ENCODE measurements at regions not wholly inside any gene's neighbourhood (a gene's known extent, or its start where the extent isn't known, plus 50 kb on each side); places are given as distances from the start of the nearest gene placed in this dataset.

DNA sequence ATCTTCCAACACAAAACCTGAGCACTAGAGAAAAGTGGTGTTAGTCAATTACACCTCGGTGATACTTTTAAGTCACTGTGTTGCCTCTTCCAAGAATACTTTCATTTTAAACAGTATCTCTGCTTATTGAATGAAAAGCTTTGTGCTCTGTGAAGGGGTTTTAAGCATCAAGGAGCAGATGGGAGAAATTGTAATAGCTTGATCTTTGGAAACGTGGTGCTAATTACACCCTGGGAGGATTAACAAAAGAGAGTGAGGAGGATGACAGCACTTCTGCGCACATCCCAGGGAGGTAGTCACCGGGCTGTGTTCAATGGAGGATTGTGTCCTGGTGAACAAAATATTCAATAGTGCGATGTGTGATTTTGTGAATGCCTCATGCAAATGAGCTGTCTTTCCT is 477.4 kb upstream of the ADAMTS16 start:
- TF ChIP-seq GATA2 (IDR thresholded peaks at IDR 0.05; ENCODE audit: low read depth, low read length) (no peak), GATA3 (IDR thresholded peaks at IDR 0.05; ENCODE audit: low read depth, low read length) (no peak)

DNA sequence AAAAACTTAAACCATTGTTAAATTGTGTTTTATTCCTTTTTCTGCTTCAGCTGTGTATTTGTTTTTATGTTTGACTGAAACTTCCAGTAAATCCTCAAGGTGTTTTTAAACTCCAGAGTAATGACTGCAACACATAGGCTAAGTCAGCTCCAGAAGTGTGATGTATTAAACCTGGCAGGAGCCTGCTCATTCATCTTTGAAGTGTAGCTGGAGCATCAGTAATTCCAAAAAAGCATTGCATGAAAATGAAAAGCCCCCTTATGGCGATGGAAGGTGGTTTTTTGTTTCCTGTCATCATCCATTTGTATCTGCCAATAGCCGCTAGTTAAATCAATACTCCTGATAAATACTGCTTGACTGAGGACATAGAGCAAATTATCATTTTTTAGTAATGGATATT is 474.2 kb upstream of the ADAMTS16 start:
- TF ChIP-seq GATA2 (IDR thresholded peaks at IDR 0.05; ENCODE audit: low read depth, low read length) (no peak), GATA3 (IDR thresholded peaks at IDR 0.05; ENCODE audit: low read depth, low read length) (no peak)

DNA sequence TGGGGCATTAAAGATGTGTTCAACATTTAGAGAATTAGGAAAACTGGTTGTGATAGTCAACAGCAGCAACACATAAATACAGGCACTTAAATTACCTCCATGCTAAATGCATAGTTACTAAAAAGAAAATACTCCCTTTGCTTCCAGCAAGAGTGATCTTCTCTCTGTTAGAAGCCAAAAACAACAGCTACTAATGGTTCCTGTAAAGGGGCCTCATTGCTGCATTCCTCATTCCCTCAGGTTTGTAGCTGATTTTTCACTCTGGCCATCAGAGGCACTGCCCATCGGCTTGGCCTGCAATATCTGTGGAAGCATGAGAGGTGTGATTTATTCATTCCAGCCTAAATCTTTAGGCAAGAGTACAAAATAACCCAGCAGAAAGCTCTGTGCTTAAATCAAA is 466.0 kb upstream of the ADAMTS16 start:
- TF ChIP-seq GATA3 (IDR thresholded peaks at IDR 0.05; ENCODE audit: low read depth, low read length) (no peak), GATA2 (IDR thresholded peaks at IDR 0.05; ENCODE audit: low read depth, low read length) (no peak)

DNA sequence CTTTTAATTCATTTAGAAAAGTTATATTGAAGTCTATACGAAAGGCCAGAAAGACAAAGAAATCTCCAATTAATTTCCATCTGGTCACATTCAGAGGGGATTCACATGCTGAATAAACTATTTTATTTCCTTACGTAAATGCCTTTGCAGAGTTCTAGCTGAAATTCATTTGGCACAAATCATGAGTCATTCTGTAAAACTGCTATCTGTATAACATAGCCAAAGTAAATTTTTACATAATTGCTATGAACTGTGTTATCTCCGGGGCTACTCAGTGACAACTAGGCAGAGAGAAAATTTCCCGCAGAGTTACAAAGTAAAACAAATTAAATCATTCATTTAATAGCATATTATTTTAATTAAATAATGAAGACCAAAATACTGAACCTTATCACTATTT is 463.2 kb upstream of the ADAMTS16 start:
- no peak for TF ChIP-seq GATA3 (IDR thresholded peaks at IDR 0.05; ENCODE audit: low read depth, low read length)
- TF ChIP-seq GATA2 (IDR thresholded peaks at IDR 0.05; ENCODE audit: low read depth, low read length) = no peak

DNA sequence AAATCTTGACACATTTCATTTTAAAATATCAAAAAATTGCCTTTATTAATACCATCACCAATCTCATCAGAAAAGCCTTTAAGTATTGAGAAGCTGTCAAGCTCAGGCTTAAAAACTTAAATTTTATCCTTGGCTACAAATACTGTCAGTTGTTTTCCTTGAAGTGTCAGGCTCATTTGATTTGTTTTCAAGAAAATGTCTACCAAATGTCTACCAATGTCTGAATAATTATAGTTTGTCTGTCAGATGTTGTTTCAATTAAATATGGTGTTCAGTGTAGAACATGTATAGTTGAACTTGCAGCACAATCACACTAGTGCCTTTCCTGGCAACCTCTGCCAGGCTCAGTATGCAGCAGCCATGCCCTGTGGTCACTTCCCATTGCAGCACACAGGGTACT is 455.2 kb upstream of the ADAMTS16 start:
- TF ChIP-seq GATA3 (IDR thresholded peaks at IDR 0.05; ENCODE audit: low read depth, low read length) = no peak
- no peak for TF ChIP-seq GATA2 (IDR thresholded peaks at IDR 0.05; ENCODE audit: low read depth, low read length)

DNA sequence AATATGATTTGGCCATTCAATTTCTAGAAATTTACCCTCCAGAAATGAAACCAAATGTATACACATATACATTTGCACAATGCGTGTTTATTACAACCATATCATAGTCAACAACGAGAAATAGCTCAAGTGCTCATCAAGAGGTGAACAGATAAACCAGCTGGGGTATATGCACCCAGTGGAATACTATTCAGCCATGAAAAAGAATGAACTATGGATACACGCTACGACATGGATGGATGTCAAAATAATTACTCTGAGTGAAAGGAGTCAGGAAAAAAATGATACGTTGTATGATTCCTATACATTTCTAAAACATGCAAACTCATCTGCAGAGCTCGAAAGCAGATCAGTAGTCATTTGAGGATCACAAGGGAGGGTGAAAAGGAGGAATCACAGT is 441.5 kb upstream of the ADAMTS16 start:
- TF ChIP-seq GATA2 (IDR thresholded peaks at IDR 0.05; ENCODE audit: low read depth, low read length) (no peak), GATA3 (IDR thresholded peaks at IDR 0.05; ENCODE audit: low read depth, low read length) (no peak)

DNA sequence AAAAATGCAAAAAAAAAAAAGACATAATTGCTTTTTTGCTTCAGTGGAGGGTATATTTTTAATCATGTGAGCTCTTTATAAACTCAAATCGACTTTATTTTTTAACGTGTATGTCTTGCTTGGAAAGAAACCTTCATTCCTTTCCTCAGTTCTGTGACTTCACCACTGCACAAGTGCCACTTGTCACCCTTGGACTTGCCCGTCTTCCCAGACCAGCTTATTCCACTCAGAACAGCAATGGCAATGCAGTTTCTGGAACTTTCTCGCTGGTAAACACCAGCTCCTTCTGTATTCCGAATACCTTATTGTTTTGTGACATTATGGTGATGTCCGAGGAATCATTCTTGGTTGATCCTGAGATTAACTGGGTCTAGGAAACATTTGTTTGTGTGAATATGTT is 440.5 kb upstream of the ADAMTS16 start:
- no peak for TF ChIP-seq GATA2 (IDR thresholded peaks at IDR 0.05; ENCODE audit: low read depth, low read length)
- TF ChIP-seq GATA3 (IDR thresholded peaks at IDR 0.05; ENCODE audit: low read depth, low read length) = no peak

DNA sequence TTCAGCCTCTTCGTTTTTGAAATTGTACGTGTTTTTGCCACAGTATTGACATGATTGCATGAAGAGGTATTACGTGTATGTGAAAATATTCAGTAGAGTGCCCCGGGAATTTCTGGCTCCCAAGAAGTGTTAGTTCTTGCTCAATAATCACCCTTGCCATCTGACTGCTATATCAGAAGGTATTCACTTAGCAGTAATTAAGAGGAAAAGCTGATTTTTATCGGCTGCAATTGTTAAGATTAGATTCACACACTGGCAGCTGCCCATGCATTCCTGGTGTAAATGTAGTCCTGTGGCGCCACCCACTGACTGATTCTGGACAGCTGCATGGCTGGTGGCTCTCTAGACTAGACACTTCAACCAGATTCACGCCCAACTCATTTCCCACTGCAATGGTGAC is 440.1 kb upstream of the ADAMTS16 start:
- no peak for TF ChIP-seq GATA2 (IDR thresholded peaks at IDR 0.05; ENCODE audit: low read depth, low read length)
- TF ChIP-seq GATA3 (IDR thresholded peaks at IDR 0.05; ENCODE audit: low read depth, low read length) = no peak

DNA sequence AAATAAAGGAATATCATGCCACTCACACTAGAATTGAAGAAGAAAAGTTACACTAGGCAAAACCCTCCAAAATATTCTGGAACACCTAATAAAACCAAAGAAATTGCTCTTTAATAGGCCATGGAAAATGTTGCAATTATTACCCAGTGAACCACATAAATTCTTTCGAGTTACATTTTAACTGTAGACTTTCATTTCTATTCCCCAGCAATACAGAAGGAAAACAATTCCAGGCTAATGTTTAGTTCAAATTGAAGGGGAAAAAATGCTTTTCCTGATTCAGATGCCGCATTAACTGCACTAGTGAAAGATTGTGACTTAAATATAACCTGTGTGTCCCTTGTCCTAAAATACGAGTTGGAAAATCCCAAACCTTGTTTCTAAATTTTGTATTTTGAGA is 439.3 kb upstream of the ADAMTS16 start:
- TF ChIP-seq GATA2 (IDR thresholded peaks at IDR 0.05; ENCODE audit: low read depth, low read length) (no peak), GATA3 (IDR thresholded peaks at IDR 0.05; ENCODE audit: low read depth, low read length) (no peak)

DNA sequence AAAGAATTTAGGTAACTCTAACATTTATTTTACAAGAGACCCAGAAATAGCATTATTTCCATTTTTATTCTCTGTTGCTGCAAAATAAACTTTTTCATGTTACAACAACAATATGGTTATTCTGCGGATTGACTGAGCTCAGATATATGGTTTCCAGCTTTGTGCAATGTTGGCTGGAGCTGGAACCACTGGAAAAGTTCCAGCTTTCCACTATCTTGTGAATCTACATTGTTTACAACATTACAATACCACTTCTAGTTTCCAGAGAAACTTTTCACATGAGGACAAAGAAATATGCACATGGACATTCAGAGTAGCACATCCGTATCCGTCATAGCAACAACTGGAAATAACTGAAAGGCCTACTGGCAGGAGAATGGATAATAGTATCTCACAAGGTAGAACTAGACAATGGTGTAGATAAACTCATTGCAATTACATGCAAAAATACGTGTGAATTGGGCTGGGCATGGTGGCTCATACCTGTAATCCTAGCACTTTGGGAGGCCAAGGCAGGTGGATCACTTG is 436.1 kb upstream of the ADAMTS16 start:
- TF ChIP-seq GATA3 (IDR thresholded peaks at IDR 0.05; ENCODE audit: low read depth, low read length) = no peak
- no peak for TF ChIP-seq GATA2 (IDR thresholded peaks at IDR 0.05; ENCODE audit: low read depth, low read length)

DNA sequence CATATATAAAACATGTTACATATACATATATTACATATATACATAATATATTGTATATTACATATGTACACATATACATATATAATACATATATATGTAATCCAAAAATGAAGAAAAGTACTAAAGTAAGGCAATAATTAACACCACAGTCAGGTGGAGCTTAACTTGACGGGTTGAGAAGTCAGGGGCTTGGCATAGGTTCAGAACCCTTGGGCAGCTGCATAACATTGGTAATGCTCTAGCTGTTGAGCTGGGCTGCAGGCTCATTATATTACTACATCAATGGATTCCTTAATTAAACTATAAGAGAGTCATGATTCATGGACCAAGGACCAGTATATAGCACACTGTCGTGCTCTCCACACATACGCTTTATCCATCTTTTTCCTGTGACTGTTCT is 435.2 kb upstream of the ADAMTS16 start:
- TF ChIP-seq GATA2 (IDR thresholded peaks at IDR 0.05; ENCODE audit: low read depth, low read length) (no peak), GATA3 (IDR thresholded peaks at IDR 0.05; ENCODE audit: low read depth, low read length) (no peak)

DNA sequence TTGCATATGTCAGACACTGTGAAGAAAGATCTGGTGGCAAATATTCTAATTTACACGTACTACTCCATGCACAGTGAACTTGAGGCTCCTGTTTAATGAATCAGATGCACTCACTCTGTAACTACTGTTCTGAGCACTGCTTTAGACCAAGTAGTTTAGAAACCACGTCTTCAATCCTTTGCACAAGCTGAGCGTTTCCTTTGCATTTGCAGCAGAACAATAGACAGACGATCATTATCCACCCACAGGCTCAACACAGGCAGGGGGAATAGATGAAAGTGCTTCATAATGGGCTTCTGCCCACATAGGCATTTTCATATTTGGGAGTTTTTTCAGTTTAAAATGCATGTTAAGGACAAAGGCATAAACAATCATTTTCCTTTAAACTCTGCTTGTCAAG is 423.3 kb upstream of the ADAMTS16 start:
- TF ChIP-seq GATA3 (IDR thresholded peaks at IDR 0.05; ENCODE audit: low read depth, low read length) (no peak), GATA2 (IDR thresholded peaks at IDR 0.05; ENCODE audit: low read depth, low read length) (no peak)

DNA sequence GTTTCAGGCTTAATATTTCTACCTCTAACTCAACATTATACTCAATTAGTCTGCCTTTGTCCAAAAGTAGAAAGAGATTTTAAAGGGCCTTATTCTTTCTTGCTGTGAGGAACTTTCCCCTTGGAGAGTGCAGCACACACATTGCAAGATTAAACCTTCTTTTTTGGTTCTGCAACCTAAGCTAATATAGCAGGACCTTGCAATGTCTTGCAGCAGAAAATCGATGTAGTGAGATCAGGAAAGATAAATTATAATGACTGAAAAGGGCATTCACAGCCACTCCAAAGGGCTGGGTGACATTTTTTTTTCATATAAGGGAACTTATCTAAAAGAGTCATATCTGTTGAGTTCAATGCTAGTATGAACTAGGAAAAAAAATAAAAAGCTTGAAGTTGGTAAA is 422.7 kb upstream of the ADAMTS16 start:
- no peak for TF ChIP-seq GATA2 (IDR thresholded peaks at IDR 0.05; ENCODE audit: low read depth, low read length)
- TF ChIP-seq GATA3 (IDR thresholded peaks at IDR 0.05; ENCODE audit: low read depth, low read length) = no peak

DNA sequence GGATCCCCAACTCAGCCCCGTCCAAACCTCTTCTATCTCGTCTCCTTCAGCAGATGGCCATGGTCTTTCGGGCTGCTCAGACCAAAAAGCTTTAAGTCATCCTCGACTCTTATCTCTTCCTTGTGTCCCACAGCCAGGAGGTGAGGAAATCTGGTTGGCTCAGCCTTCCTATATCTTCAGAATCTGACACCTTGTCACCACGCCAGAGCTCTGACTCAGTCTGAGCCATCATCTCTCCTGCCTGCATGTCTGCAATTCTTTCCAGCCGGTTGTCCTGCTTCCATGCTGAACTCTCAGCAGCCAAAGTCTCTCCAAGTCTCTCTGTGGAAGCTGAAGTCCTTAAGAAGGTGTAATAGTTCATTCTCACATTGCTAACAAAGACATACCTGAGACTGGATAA is 419.3 kb upstream of the ADAMTS16 start:
- TF ChIP-seq GATA3 (IDR thresholded peaks at IDR 0.05; ENCODE audit: low read depth, low read length) (no peak), GATA2 (IDR thresholded peaks at IDR 0.05; ENCODE audit: low read depth, low read length) (no peak)

DNA sequence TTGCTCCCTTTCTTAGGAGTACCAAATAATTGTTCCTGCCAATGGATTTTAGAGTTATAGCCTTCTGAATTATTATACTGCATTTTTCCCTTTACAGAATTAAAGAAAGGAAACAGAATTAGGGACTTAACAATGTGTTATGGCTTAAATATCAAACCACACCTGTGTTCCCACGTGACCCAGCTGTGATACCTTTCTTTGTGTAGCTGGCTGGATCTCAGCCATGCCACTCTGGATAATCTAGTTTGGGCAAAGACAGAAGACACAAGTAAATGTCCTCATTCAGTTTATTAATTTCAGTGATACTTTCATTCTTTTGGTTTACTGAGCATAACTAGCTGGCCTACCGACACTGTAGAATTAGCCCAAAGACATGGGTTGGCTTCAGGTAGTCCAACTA is 417.2 kb upstream of the ADAMTS16 start:
- no peak for TF ChIP-seq GATA3 (IDR thresholded peaks at IDR 0.05; ENCODE audit: low read depth, low read length)
- TF ChIP-seq GATA2 (IDR thresholded peaks at IDR 0.05; ENCODE audit: low read depth, low read length) = no peak

DNA sequence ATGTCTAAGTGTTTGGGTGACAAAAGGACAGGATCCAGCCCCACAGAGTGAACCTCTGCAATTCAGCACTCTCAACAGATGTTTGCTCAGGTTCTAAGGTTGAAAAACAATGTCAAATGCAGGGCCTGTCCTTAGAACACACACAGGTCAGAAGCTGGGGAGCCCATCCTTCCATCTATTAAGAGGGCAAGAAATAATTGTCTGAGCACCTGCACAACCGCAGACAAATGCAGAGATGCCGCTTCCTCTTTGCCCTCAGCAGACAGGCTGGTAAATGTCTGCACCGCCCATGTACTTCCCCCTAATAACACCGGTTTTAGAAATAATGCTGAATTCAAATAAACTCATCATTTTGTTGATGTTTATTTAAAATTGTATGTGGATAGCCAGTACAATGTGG is 414.5 kb upstream of the ADAMTS16 start:
- TF ChIP-seq GATA3 (IDR thresholded peaks at IDR 0.05; ENCODE audit: low read depth, low read length) (no peak), GATA2 (IDR thresholded peaks at IDR 0.05; ENCODE audit: low read depth, low read length) (no peak)
